Liver (tissue), 8 donors: ENCODE measurements at regions not wholly inside any gene's neighbourhood (a gene's known extent, or its start where the extent isn't known, plus 50 kb on each side); places are given as distances from the start of the nearest gene placed in this dataset.

Source experiments
- DNase-seq: peaks from one replicate; pipeline ENCODE4 v3.0.0-alpha.2; 2017; ENCODE audit warnings: low spot score
- H3K27ac ChIP-seq, 2 donors: one replicate each; pipeline ENCODE4 v1.7.0; 2013; ENCODE audit warnings: inconsistent platforms in 2 of 2, low read length in 2 of 2, control low read depth in 1 of 2, low read depth in 1 of 2, mild to moderate bottlenecking in 1 of 2
- H3K27me3 ChIP-seq, 4 donors: one replicate each; pipeline versions ENCODE4 v1.6.1 to v1.7.0; 2013; ENCODE audit warnings: low read length in 3 of 4, inconsistent platforms in 1 of 4, mild to moderate bottlenecking in 1 of 4, moderate library complexity in 1 of 4; ENCODE audit not compliant: control insufficient read depth in 4 of 4, insufficient read depth in 4 of 4
- H3K36me3 ChIP-seq, 4 donors: one replicate each; pipeline versions ENCODE4 v1.6.1 to v1.7.0; 2013; ENCODE audit warnings: low read length in 3 of 4, mild to moderate bottlenecking in 3 of 4, low read depth in 1 of 4, moderate library complexity in 1 of 4; ENCODE audit not compliant: control insufficient read depth in 4 of 4, insufficient read depth in 3 of 4
- H3K4me1 ChIP-seq, 4 donors: one replicate each; pipeline versions ENCODE4 v1.6.1 to v1.7.0; 2013; ENCODE audit warnings: low read length in 3 of 4, mild to moderate bottlenecking in 3 of 4, moderate library complexity in 1 of 4; ENCODE audit not compliant: control insufficient read depth in 4 of 4, insufficient read depth in 4 of 4
- H3K4me3 ChIP-seq, 3 donors: one replicate each; pipeline versions ENCODE4 v1.6.1 to v1.7.0; 2013; ENCODE audit warnings: low read length in 3 of 3, control low read depth in 1 of 3, low read depth in 1 of 3, mild to moderate bottlenecking in 1 of 3
- H3K9ac ChIP-seq, 2 donors: one replicate each; pipeline ENCODE4 v1.7.0; 2013; ENCODE audit warnings: low read length in 2 of 2, mild to moderate bottlenecking in 2 of 2, moderate library complexity in 2 of 2, control low read depth in 1 of 2, low read depth in 1 of 2
- H3K9me3 ChIP-seq, 4 donors: one replicate each; pipeline versions ENCODE4 v1.6.1 to v1.7.0; 2013; ENCODE audit warnings: low read length in 3 of 4; ENCODE audit not compliant: control insufficient read depth in 4 of 4
- EGR1 ChIP-seq, 2 donors: IDR thresholded peaks; 2 replicates each; pipeline ENCODE4 v1.6.1; 2016 to 2018; ENCODE audit warnings: antibody characterized with exemption in 2 of 2, low read depth in 2 of 2
- FOXA1 ChIP-seq: IDR thresholded peaks from 2 replicates; pipeline ENCODE4 v1.6.1; 2016; ENCODE audit warnings: antibody characterized with exemption
- FOXA2 ChIP-seq: IDR thresholded peaks from 2 replicates; pipeline ENCODE4 v1.6.1; 2016; ENCODE audit warnings: antibody characterized with exemption
- GABPA ChIP-seq, 2 donors: IDR thresholded peaks in 1 of 2; conservative IDR thresholded peaks in 1 of 2; 2 replicates each; pipeline ENCODE4 v1.6.1; 2016; ENCODE audit warnings: antibody characterized with exemption in 2 of 2, mild to moderate bottlenecking in 1 of 2, moderate library complexity in 1 of 2
- HNF4A ChIP-seq, 2 donors: conservative IDR thresholded peaks; 2 replicates each; pipeline ENCODE4 v1.6.1; 2016; ENCODE audit warnings: antibody characterized with exemption in 2 of 2, mild to moderate bottlenecking in 2 of 2
- HNF4G ChIP-seq: IDR thresholded peaks from 2 replicates; pipeline ENCODE4 v1.6.1; 2016; ENCODE audit warnings: antibody characterized with exemption
- JUND ChIP-seq, 2 donors: IDR thresholded peaks; 2 replicates each; pipeline ENCODE4 v1.6.1; 2016; ENCODE audit warnings: antibody characterized with exemption in 2 of 2
- NR2F2 ChIP-seq: IDR thresholded peaks from 2 replicates; pipeline ENCODE4 v1.6.1; 2016; ENCODE audit warnings: antibody characterized with exemption
- RAD21 ChIP-seq, 2 donors: IDR thresholded peaks; 2 replicates each; pipeline ENCODE4 v1.6.1; 2016; ENCODE audit warnings: antibody characterized with exemption in 2 of 2, mild to moderate bottlenecking in 2 of 2
- RXRA ChIP-seq, 2 donors: IDR thresholded peaks; 2 replicates each; pipeline ENCODE4 v1.6.1; 2017 to 2018; ENCODE audit warnings: antibody characterized with exemption in 2 of 2, mild to moderate bottlenecking in 1 of 2
- SP1 ChIP-seq: IDR thresholded peaks from 2 replicates; pipeline ENCODE4 v1.6.1; 2018; ENCODE audit warnings: antibody characterized with exemption, mild to moderate bottlenecking
- TAF1 ChIP-seq: conservative IDR thresholded peaks from 2 replicates; pipeline ENCODE4 v1.6.1; 2016; ENCODE audit warnings: antibody characterized with exemption, mild to moderate bottlenecking
- YY1 ChIP-seq: IDR thresholded peaks from 2 replicates; pipeline ENCODE4 v1.6.1; 2016; ENCODE audit warnings: antibody characterized with exemption, mild to moderate bottlenecking
- WGBS: extraction: QIAGEN DNeasy Blood & Tissue Kit; methylation state at CpG from one replicate; pipeline ENCODE4 v1.1.7; 2013; 5-methylcytosine and 5-hydroxymethylcytosine counted together
- TF ChIP-seq, protein P1 (sequence below): IDR thresholded peaks from 2 replicates; pipeline ENCODE4 v1.6.1; 2016; ENCODE audit warnings: antibody characterized with exemption
- TF ChIP-seq, protein P2 (sequence below): fragments of 150-350 bp; IDR thresholded peaks from 2 replicates; pipeline ENCODE4 v1.5.1; 2017; ENCODE audit warnings: improper control_type of control experiment, low read depth, low read length; ENCODE audit not compliant: missing input control
- TF ChIP-seq, protein P3 (sequence below): IDR thresholded peaks from 2 replicates; pipeline ENCODE4 v1.6.1; 2016; ENCODE audit warnings: antibody characterized with exemption
- TF ChIP-seq, protein P4 (sequence below): IDR thresholded peaks from 2 replicates; pipeline ENCODE4 v1.6.1; 2016; ENCODE audit warnings: antibody characterized with exemption, mild to moderate bottlenecking
- donor health status: healthy.
- donor health status: healthy.
- donor health status: healthy.
- donor health status: healthy.
- donor health status: healthy.

DNA sequence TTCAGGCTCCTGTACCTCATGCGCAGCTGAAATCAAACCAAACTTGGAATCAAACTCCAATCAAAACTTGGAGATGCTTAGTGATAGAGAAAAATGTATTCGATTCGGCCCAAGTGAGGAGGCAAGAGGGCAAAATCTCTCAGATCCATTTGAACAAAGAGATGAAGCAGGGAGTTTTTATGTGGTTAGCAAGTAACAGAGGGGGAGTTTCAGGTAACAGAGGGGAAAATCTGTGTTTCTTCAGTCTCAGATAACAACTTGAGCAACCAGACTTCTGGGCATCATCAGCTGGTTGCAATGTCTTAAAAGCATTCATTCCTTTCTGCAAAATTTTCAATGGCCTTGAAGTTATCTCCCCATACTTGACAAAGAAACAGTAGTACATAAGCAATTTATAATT lies 245.1 kb upstream of the AVPR1A start:
- WGBS: 92% methylated on average over 3 of the region's 3 CpGs
- no peak overlapping the region for H3K4me3 ChIP-seq

DNA sequence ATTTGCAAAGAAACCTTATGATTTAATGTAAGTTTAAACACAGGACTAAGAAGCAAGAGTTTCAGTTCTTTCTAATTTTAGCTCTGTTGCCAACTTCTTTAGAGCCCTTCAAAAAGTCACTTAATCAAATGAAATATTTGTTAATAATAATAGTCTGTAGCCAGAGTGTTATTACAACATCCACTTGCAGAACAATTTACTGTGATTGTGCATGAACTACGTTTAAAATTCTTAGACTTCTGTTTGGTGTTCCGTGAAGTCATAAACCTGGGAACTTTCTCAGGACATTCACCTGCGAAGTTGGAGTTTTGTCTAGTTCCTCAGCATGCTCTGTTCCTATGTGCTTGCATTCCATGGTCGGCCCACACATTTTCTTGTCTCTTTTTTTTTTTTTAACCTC lies 244.0 kb upstream of the AVPR1A start:
- Histone ChIP-seq H3K27ac (no peak overlapping the region), H3K27me3 (no peaks in the 10 kb centered on the region), H3K36me3 (no peaks in the 10 kb centered on the region), H3K4me3 (no peak overlapping the region), H3K4me1 (no peaks in the 10 kb centered on the region), H3K9me3 (no peaks in the 10 kb centered on the region), H3K9ac (no peak overlapping the region)
- 78% methylated on average over 4 of the region's 4 CpGs for WGBS
- no peak for DNase-seq
- TF ChIP-seq, protein P1, sequence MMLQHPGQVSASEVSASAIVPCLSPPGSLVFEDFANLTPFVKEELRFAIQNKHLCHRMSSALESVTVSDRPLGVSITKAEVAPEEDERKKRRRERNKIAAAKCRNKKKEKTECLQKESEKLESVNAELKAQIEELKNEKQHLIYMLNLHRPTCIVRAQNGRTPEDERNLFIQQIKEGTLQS: no peak
- no peak for TF ChIP-seq RXRA (IDR thresholded peaks at IDR 0.05)
- no peak for TF ChIP-seq FOXA1
- no peak for TF ChIP-seq YY1
- no peak for TF ChIP-seq GABPA (IDR thresholded peaks at IDR 0.05 in 1 of 2, conservative IDR thresholded peaks at IDR 0.05 in 1 of 2)
- no peak for TF ChIP-seq TAF1
- TF ChIP-seq HNF4G: no peak
- TF ChIP-seq, protein P2, sequence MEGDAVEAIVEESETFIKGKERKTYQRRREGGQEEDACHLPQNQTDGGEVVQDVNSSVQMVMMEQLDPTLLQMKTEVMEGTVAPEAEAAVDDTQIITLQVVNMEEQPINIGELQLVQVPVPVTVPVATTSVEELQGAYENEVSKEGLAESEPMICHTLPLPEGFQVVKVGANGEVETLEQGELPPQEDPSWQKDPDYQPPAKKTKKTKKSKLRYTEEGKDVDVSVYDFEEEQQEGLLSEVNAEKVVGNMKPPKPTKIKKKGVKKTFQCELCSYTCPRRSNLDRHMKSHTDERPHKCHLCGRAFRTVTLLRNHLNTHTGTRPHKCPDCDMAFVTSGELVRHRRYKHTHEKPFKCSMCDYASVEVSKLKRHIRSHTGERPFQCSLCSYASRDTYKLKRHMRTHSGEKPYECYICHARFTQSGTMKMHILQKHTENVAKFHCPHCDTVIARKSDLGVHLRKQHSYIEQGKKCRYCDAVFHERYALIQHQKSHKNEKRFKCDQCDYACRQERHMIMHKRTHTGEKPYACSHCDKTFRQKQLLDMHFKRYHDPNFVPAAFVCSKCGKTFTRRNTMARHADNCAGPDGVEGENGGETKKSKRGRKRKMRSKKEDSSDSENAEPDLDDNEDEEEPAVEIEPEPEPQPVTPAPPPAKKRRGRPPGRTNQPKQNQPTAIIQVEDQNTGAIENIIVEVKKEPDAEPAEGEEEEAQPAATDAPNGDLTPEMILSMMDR: no peak
- TF ChIP-seq HNF4A (conservative IDR thresholded peaks at IDR 0.05): no peak
- TF ChIP-seq NR2F2: no peak
- no peak for TF ChIP-seq EGR1 (IDR thresholded peaks at IDR 0.05; ENCODE audit: low read depth in 2 of 2)
- TF ChIP-seq, protein P3, sequence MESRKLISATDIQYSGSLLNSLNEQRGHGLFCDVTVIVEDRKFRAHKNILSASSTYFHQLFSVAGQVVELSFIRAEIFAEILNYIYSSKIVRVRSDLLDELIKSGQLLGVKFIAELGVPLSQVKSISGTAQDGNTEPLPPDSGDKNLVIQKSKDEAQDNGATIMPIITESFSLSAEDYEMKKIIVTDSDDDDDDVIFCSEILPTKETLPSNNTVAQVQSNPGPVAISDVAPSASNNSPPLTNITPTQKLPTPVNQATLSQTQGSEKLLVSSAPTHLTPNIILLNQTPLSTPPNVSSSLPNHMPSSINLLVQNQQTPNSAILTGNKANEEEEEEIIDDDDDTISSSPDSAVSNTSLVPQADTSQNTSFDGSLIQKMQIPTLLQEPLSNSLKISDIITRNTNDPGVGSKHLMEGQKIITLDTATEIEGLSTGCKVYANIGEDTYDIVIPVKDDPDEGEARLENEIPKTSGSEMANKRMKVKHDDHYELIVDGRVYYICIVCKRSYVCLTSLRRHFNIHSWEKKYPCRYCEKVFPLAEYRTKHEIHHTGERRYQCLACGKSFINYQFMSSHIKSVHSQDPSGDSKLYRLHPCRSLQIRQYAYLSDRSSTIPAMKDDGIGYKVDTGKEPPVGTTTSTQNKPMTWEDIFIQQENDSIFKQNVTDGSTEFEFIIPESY: no peak
- no peak for TF ChIP-seq JUND (IDR thresholded peaks at IDR 0.05)
- no peak for TF ChIP-seq FOXA2

More for the DNA sequence above, 245.1 kb upstream of the AVPR1A start:
- Histone ChIP-seq H3K27ac (no peak overlapping the region), H3K36me3 (no peaks in the 10 kb centered on the region), H3K9me3 (no peaks in the 10 kb centered on the region), H3K9ac (no peak overlapping the region), H3K4me1 (no peaks in the 10 kb centered on the region), H3K27me3 (no peaks in the 10 kb centered on the region)
- TF ChIP-seq NR2F2: no peak
- TF ChIP-seq, protein P3: no peak
- TF ChIP-seq EGR1 (IDR thresholded peaks at IDR 0.05; ENCODE audit: low read depth in 2 of 2): no peak
- TF ChIP-seq, protein P4, sequence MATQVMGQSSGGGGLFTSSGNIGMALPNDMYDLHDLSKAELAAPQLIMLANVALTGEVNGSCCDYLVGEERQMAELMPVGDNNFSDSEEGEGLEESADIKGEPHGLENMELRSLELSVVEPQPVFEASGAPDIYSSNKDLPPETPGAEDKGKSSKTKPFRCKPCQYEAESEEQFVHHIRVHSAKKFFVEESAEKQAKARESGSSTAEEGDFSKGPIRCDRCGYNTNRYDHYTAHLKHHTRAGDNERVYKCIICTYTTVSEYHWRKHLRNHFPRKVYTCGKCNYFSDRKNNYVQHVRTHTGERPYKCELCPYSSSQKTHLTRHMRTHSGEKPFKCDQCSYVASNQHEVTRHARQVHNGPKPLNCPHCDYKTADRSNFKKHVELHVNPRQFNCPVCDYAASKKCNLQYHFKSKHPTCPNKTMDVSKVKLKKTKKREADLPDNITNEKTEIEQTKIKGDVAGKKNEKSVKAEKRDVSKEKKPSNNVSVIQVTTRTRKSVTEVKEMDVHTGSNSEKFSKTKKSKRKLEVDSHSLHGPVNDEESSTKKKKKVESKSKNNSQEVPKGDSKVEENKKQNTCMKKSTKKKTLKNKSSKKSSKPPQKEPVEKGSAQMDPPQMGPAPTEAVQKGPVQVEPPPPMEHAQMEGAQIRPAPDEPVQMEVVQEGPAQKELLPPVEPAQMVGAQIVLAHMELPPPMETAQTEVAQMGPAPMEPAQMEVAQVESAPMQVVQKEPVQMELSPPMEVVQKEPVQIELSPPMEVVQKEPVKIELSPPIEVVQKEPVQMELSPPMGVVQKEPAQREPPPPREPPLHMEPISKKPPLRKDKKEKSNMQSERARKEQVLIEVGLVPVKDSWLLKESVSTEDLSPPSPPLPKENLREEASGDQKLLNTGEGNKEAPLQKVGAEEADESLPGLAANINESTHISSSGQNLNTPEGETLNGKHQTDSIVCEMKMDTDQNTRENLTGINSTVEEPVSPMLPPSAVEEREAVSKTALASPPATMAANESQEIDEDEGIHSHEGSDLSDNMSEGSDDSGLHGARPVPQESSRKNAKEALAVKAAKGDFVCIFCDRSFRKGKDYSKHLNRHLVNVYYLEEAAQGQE: no peak
- TF ChIP-seq, protein P2: no peak
- TF ChIP-seq TAF1: no peak
- TF ChIP-seq FOXA2: no peak
- TF ChIP-seq HNF4A (conservative IDR thresholded peaks at IDR 0.05): no peak
- TF ChIP-seq RAD21 (IDR thresholded peaks at IDR 0.05): no peak
- no peak for TF ChIP-seq SP1
- no peak for DNase-seq
